HG02884 (cell line): ENCODE measurements at regions not wholly inside any gene's neighbourhood (a gene's known extent, or its start where the extent isn't known, plus 50 kb on each side); places are given as distances from the start of the nearest gene placed in this dataset.

Experiments
- ATAC-seq: cut with Tn5 transposase; IDR thresholded peaks from one replicate; pipeline ENCODE4 v1.9.1; 2021; ENCODE audit warnings: mild to moderate bottlenecking, moderate library complexity; ENCODE audit not compliant: unreplicated experiment

DNA sequence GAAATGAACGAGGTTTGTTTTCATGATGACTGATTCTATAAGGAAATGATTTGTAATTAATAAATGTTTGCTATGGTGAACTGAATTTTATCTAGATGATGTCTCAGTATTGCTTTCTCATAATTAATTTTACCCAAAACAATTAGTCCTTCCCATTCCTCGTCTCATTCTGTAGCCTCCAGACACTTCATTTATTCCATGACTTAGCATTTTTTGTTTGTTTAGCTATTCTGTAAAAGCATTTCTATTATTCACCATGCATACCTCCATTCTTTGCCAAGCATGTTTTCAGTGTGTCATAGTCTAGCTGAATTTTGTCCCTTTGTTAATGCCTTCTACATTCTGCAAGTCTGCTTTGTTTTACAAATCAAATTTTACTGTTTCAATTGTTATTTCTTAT lies 137.4 kb upstream of the RPL10L start:
- ATAC-seq = no peak

DNA sequence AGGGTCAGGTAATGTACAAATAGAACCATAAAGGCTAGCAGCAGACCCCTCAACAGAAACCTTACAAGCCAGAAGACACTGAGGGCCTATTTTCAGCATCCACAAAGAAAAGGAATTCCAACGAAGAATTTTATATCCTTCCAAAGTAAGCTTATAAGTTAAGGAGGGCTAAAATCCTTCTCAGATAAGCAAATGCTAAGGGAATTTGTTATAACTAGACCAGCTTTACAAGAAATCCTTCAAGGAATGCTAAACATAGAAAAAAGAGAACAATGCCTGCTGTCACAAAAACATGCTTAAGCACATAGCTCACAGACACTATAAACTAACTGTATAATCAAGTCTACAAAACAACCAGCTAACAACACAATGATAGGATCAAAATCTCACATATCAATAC lies 130.7 kb upstream of the RPL10L start:
- no peak for ATAC-seq

GRCh38 chr14:46769292-46769691 lies 117.7 kb upstream of the RPL10L start:
- peak; percentile 99 for ATAC-seq

DNA sequence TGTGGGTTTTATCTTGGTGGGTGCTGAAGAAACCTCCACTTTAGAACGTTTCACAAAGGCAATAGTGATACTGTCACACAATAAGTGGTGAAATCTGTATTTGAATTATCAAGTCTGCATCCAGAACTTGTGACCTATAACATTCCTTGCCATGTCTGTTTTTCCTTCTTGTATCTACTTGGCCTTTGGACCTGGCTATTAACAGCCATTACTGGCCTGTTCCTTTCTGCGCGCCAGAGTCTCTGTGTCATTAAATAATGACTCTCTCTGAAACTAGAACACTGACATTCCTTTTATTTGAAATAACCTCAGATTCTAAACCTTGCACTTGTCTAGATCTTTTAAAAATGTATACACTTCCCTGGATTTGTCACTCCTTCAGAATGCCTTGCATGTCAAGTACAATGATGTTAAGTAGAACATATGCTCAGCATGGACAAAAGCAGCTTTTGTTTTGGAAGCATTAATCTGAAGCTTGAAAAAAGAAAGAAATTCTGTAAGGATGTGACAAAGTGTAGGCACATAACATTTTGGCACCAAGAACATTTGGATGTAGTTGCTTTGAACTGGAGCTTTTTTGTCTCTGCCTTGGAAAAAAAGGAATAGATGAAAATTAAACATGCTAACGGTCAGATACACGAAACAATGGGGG lies 95.5 kb upstream of the RPL10L start:
- no peak for ATAC-seq

DNA sequence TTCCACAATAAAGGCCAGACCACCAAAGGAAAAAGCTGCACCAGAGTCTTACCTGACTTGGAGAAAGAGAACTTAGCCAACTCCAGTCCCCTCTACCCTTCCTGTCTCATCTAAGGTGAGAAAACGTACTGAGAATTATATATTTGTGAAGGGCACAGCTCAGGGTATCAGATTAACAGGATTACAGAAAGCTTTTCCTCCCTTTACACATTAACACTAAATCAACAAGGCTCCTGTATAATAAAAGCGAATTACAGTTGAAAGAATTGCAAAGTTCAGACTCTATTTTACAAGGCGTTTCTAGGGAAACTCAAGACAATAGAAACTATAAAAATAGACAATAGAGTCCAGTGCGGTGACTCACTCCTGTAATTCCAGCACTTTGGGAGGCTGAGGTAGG lies 82.7 kb upstream of the RPL10L start:
- ATAC-seq = no peak

- ATAC-seq = no peak
These were observed 65.6 kb upstream of the RPL10L start for GRCh38 chr14:46717211-46717610.
